ENCODE measurements at regions not wholly inside any gene's neighbourhood (a gene's known extent, or its start where the extent isn't known, plus 50 kb on each side); places are given as distances from the start of the nearest gene placed in this dataset.
A peak's percentile ranks its signal among the peaks of the same experiment; 100 is the strongest.

DNA sequence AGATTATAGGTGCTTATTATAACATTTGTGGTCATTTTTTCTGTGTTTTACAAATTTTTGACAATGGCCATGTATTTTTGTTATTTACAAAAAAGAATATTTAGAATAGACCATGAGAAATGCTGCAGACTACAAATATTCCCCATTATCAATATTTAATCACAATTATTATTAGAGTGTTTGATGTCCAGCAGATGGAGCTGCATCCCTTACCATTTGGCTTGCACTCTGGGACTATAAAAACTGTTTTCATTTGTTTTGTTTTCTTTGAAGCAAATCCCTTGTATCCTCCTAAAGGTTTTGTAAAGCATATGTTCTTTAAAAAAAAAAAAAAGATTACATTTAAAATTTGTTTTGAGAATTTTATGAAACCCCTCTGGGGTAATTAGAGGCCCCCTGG lies 85.6 kb upstream of the CXorf66 start:
- Histone ChIP-seq H3K4me3 (ENCODE audit: low read depth in 1 of 3, low read length in 3 of 3) (no peak overlapping the region), H3K9ac (ENCODE audit: low read depth in 1 of 2, low read length in 2 of 2) (no peak overlapping the region), H3K9me3 (ENCODE audit: control insufficient read depth in 4 of 4, low read length in 3 of 4) (no peaks in the 10 kb centered on the region), H3K4me1 (ENCODE audit: control insufficient read depth in 4 of 4, insufficient read depth in 4 of 4, low read length in 3 of 4) (no peaks in the 10 kb centered on the region), H3K36me3 (ENCODE audit: control insufficient read depth in 4 of 4, insufficient read depth in 3 of 4, low read depth in 1 of 4, low read length in 3 of 4) (no peaks in the 10 kb centered on the region), H3K27me3 (ENCODE audit: control insufficient read depth in 4 of 4, insufficient read depth in 4 of 4, low read length in 3 of 4) (peaks cover 0 to 2% (median 0%) of the 10 kb centered on the region in 4 donors), H3K27ac (ENCODE audit: low read depth in 1 of 2, low read length in 2 of 2) (no peak overlapping the region)
- no peak for DNase-seq (ENCODE audit: low spot score)
- no peak for TF ChIP-seq EGR1 (IDR thresholded peaks at IDR 0.05; ENCODE audit: low read depth in 2 of 2)
- TF ChIP-seq, protein P1, sequence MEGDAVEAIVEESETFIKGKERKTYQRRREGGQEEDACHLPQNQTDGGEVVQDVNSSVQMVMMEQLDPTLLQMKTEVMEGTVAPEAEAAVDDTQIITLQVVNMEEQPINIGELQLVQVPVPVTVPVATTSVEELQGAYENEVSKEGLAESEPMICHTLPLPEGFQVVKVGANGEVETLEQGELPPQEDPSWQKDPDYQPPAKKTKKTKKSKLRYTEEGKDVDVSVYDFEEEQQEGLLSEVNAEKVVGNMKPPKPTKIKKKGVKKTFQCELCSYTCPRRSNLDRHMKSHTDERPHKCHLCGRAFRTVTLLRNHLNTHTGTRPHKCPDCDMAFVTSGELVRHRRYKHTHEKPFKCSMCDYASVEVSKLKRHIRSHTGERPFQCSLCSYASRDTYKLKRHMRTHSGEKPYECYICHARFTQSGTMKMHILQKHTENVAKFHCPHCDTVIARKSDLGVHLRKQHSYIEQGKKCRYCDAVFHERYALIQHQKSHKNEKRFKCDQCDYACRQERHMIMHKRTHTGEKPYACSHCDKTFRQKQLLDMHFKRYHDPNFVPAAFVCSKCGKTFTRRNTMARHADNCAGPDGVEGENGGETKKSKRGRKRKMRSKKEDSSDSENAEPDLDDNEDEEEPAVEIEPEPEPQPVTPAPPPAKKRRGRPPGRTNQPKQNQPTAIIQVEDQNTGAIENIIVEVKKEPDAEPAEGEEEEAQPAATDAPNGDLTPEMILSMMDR (IDR thresholded peaks at IDR 0.05; ENCODE audit: low read depth, low read length, missing input control) = peak; percentile 22
- TF ChIP-seq RAD21 (IDR thresholded peaks at IDR 0.05) = peak; percentile 62 to 64

DNA sequence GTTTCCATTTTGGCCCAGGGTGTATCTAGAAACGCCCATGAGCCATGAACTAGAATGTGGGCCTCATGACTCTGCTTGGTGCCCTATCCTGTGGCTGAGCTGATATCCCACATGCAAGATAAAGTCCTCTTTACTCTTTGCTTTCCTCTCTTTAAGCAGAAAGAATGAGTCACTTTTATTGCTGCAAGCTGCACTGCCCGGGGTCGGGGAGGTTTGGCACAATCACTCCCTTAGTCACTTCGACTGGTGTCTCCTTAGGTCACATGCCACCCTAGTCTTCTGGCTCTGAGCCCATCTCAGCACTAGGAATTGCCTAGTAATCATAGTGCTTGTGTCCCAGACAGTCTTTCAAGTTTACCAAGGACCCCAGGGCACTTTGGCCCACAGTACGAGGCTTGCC lies 75.1 kb upstream of the CXorf66 start:
- DNase-seq (ENCODE audit: low spot score) = no peak
- WGBS = 85% methylated on average over 5 of the region's 5 CpGs
- Histone ChIP-seq H3K9me3 (ENCODE audit: control insufficient read depth in 4 of 4, low read length in 3 of 4) (peaks cover 0 to 5% (median 2%) of the 10 kb centered on the region in 4 donors), H3K27ac (ENCODE audit: low read depth in 1 of 2, low read length in 2 of 2) (no peak overlapping the region), H3K4me3 (ENCODE audit: low read depth in 1 of 3, low read length in 3 of 3) (no peak overlapping the region), H3K27me3 (ENCODE audit: control insufficient read depth in 4 of 4, insufficient read depth in 4 of 4, low read length in 3 of 4) (no peaks in the 10 kb centered on the region), H3K9ac (ENCODE audit: low read depth in 1 of 2, low read length in 2 of 2) (no peak overlapping the region), H3K36me3 (ENCODE audit: control insufficient read depth in 4 of 4, insufficient read depth in 3 of 4, low read depth in 1 of 4, low read length in 3 of 4) (no peaks in the 10 kb centered on the region), H3K4me1 (ENCODE audit: control insufficient read depth in 4 of 4, insufficient read depth in 4 of 4, low read length in 3 of 4) (no peaks in the 10 kb centered on the region)
- TF ChIP-seq, protein P2, sequence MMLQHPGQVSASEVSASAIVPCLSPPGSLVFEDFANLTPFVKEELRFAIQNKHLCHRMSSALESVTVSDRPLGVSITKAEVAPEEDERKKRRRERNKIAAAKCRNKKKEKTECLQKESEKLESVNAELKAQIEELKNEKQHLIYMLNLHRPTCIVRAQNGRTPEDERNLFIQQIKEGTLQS (IDR thresholded peaks at IDR 0.05) = no peak
- TF ChIP-seq SP1 (IDR thresholded peaks at IDR 0.05) (no peak), RXRA (IDR thresholded peaks at IDR 0.05) (no peak), GABPA (IDR thresholded peaks at IDR 0.05 in 1 of 2, conservative IDR thresholded peaks at IDR 0.05 in 1 of 2) (no peak), YY1 (IDR thresholded peaks at IDR 0.05) (no peak), RAD21 (IDR thresholded peaks at IDR 0.05) (no peak), FOXA2 (IDR thresholded peaks at IDR 0.05) (no peak), TAF1 (conservative IDR thresholded peaks at IDR 0.05) (no peak), EGR1 (IDR thresholded peaks at IDR 0.05; ENCODE audit: low read depth in 2 of 2) (no peak), HNF4G (IDR thresholded peaks at IDR 0.05) (no peak), FOXA1 (IDR thresholded peaks at IDR 0.05) (no peak), JUND (IDR thresholded peaks at IDR 0.05) (no peak), NR2F2 (IDR thresholded peaks at IDR 0.05) (no peak), HNF4A (conservative IDR thresholded peaks at IDR 0.05) (no peak)
- TF ChIP-seq, protein P3, sequence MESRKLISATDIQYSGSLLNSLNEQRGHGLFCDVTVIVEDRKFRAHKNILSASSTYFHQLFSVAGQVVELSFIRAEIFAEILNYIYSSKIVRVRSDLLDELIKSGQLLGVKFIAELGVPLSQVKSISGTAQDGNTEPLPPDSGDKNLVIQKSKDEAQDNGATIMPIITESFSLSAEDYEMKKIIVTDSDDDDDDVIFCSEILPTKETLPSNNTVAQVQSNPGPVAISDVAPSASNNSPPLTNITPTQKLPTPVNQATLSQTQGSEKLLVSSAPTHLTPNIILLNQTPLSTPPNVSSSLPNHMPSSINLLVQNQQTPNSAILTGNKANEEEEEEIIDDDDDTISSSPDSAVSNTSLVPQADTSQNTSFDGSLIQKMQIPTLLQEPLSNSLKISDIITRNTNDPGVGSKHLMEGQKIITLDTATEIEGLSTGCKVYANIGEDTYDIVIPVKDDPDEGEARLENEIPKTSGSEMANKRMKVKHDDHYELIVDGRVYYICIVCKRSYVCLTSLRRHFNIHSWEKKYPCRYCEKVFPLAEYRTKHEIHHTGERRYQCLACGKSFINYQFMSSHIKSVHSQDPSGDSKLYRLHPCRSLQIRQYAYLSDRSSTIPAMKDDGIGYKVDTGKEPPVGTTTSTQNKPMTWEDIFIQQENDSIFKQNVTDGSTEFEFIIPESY (IDR thresholded peaks at IDR 0.05) = no peak
- TF ChIP-seq, protein P4, sequence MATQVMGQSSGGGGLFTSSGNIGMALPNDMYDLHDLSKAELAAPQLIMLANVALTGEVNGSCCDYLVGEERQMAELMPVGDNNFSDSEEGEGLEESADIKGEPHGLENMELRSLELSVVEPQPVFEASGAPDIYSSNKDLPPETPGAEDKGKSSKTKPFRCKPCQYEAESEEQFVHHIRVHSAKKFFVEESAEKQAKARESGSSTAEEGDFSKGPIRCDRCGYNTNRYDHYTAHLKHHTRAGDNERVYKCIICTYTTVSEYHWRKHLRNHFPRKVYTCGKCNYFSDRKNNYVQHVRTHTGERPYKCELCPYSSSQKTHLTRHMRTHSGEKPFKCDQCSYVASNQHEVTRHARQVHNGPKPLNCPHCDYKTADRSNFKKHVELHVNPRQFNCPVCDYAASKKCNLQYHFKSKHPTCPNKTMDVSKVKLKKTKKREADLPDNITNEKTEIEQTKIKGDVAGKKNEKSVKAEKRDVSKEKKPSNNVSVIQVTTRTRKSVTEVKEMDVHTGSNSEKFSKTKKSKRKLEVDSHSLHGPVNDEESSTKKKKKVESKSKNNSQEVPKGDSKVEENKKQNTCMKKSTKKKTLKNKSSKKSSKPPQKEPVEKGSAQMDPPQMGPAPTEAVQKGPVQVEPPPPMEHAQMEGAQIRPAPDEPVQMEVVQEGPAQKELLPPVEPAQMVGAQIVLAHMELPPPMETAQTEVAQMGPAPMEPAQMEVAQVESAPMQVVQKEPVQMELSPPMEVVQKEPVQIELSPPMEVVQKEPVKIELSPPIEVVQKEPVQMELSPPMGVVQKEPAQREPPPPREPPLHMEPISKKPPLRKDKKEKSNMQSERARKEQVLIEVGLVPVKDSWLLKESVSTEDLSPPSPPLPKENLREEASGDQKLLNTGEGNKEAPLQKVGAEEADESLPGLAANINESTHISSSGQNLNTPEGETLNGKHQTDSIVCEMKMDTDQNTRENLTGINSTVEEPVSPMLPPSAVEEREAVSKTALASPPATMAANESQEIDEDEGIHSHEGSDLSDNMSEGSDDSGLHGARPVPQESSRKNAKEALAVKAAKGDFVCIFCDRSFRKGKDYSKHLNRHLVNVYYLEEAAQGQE (IDR thresholded peaks at IDR 0.05) = no peak
- TF ChIP-seq, protein P5, sequence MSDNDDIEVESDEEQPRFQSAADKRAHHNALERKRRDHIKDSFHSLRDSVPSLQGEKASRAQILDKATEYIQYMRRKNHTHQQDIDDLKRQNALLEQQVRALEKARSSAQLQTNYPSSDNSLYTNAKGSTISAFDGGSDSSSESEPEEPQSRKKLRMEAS (IDR thresholded peaks at IDR 0.05) = no peak
- TF ChIP-seq, protein P1 (IDR thresholded peaks at IDR 0.05; ENCODE audit: low read depth, low read length, missing input control) = no peak
